NCI-H82 treated with DMSO at 0.1 percent for 48 hours (cell line): ENCODE measurements at regions not wholly inside any gene's neighbourhood (a gene's known extent, or its start where the extent isn't known, plus 50 kb on each side); places are given as distances from the start of the nearest gene placed in this dataset.
"Not testable (repeated sequence)": the region's sequence is repeated elsewhere in the genome, so short reads cannot be mapped to it uniquely, and the experiment has no call there.

Experiments used
- DNase-seq: peaks from one replicate; lab custom pipeline; 2025; ENCODE audit not compliant: unreplicated experiment; lab: John Stamatoyannopoulos, UW

- DNase-seq: no peak
These were observed 394.0 kb downstream of the REEP3 start for GRCh38 chr10:63915240-63915639.

- no peak for DNase-seq
These were observed 396.2 kb downstream of the REEP3 start for GRCh38 chr10:63917363-63917762.

GRCh38 chr10:63919575-63920279 is 398.5 kb downstream of the REEP3 start:
- DNase-seq: peak; percentile 84

- DNase-seq: no peak
These were observed 399.7 kb downstream of the REEP3 start for GRCh38 chr10:63920926-63921325.

- DNase-seq: no peak
These were observed 400.8 kb downstream of the REEP3 start for GRCh38 chr10:63921908-63922467.

GRCh38 chr10:63922468-63923284 is 401.5 kb downstream of the REEP3 start:
- no peak for DNase-seq

- DNase-seq: peak; percentile 89
These were observed 408.7 kb downstream of the REEP3 start for GRCh38 chr10:63929831-63930467.

- no peak for DNase-seq
These were observed 409.4 kb downstream of the REEP3 start for GRCh38 chr10:63930584-63930983.

GRCh38 chr10:63935705-63936104 is 414.5 kb downstream of the REEP3 start:
- DNase-seq: no peak

- DNase-seq: no peak
These were observed 419.2 kb downstream of the REEP3 start for GRCh38 chr10:63940277-63940922.

- no peak for DNase-seq
These were observed 443.2 kb downstream of the REEP3 start for GRCh38 chr10:63964406-63964805.

GRCh38 chr10:63965846-63966245 is 444.6 kb downstream of the REEP3 start:
- no peak for DNase-seq

GRCh38 chr10:63972949-63973827 is 452.0 kb downstream of the REEP3 start:
- DNase-seq: no peak

GRCh38 chr10:63976538-63976937 is 455.3 kb downstream of the REEP3 start:
- peak; percentile 40 for DNase-seq

- peak; percentile 44 for DNase-seq
These were observed 456.2 kb downstream of the REEP3 start for GRCh38 chr10:63977329-63977923.

- not testable (repeated sequence) for DNase-seq
These were observed 459.7 kb downstream of the REEP3 start for GRCh38 chr10:63980870-63981269.

GRCh38 chr10:63984061-63984460 is 462.9 kb downstream of the REEP3 start:
- DNase-seq: not testable (repeated sequence)

GRCh38 chr10:63986536-63986935 is 465.3 kb downstream of the REEP3 start:
- no peak for DNase-seq

- DNase-seq: no peak
These were observed 466.0 kb downstream of the REEP3 start for GRCh38 chr10:63987212-63987611.

GRCh38 chr10:63994371-63994770 is 473.2 kb downstream of the REEP3 start:
- no peak for DNase-seq
